Fibroblast of lung (primary cell): ENCODE measurements at regions not wholly inside any gene's neighbourhood (a gene's known extent, or its start where the extent isn't known, plus 50 kb on each side); places are given as distances from the start of the nearest gene placed in this dataset.

ENCODE experiments used
- EZH2 ChIP-seq: IDR thresholded peaks from 2 replicates; pipeline ENCODE4 v1.5.1; 2012; ENCODE audit warnings: low read length, control low read depth, mild to moderate bottlenecking; ENCODE audit errors: missing control alignments
- TF ChIP-seq, protein P1 (sequence below), 2 donors: IDR thresholded peaks in 1 of 2; conservative IDR thresholded peaks in 1 of 2; 1 replicate in 1 of 2; 2 replicates in 1 of 2; pipeline ENCODE4 v1.5.1; 2011 to 2012; ENCODE audit warnings: low read length in 2 of 2, control low read depth in 1 of 2, inconsistent platforms in 1 of 2, low read depth in 1 of 2, mild to moderate bottlenecking in 1 of 2

DNA sequence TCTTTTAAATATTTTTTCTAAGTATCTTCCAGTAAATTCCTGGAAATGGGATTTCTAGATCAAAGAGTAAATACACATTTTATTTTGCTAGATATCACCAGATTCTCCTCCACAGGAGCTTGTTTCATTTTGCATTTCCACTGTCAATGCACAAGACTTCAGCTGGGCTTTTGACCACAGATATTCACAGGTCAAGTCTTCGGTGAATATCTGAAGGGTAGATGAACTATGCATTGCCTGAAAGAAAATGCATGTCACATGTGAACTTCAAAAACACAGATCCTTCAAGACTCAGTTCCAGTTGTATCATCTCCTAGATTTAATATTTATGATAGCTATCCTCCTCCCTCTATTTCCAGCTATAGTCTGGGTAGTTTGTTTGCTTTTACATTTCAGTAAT, 963.6 kb upstream of the GOT2 start:
- TF ChIP-seq, protein P1, sequence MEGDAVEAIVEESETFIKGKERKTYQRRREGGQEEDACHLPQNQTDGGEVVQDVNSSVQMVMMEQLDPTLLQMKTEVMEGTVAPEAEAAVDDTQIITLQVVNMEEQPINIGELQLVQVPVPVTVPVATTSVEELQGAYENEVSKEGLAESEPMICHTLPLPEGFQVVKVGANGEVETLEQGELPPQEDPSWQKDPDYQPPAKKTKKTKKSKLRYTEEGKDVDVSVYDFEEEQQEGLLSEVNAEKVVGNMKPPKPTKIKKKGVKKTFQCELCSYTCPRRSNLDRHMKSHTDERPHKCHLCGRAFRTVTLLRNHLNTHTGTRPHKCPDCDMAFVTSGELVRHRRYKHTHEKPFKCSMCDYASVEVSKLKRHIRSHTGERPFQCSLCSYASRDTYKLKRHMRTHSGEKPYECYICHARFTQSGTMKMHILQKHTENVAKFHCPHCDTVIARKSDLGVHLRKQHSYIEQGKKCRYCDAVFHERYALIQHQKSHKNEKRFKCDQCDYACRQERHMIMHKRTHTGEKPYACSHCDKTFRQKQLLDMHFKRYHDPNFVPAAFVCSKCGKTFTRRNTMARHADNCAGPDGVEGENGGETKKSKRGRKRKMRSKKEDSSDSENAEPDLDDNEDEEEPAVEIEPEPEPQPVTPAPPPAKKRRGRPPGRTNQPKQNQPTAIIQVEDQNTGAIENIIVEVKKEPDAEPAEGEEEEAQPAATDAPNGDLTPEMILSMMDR (conservative IDR thresholded peaks at IDR 0.05 in 1 of 2, IDR thresholded peaks at IDR 0.05 in 1 of 2; ENCODE audit: low read depth in 1 of 2, low read length in 2 of 2): no peak
- TF ChIP-seq EZH2: no peak
